OCI-LY3 (cell line): ENCODE measurements at regions not wholly inside any gene's neighbourhood (a gene's known extent, or its start where the extent isn't known, plus 50 kb on each side); places are given as distances from the start of the nearest gene placed in this dataset.

Source experiments
- H2AFZ ChIP-seq: fragments of 200-600, 300-600 bp; shearing (Covaris generic); 2 replicates; pipeline ENCODE4 v1.6.0; 2014; ENCODE audit warnings: antibody characterized with exemption, low read depth, low read length
- H3K27ac ChIP-seq: fragments of 200-600, 300-600 bp; sonication (generic); 2 replicates; pipeline ENCODE4 v1.5.1; 2014; ENCODE audit warnings: mild to moderate bottlenecking, low read length, moderate library complexity, mixed read lengths
- H3K27me3 ChIP-seq: fragments of 200-600, 300-600 bp; sonication (generic); 2 replicates; pipeline ENCODE4 v1.6.1; 2014; ENCODE audit warnings: low read depth, low read length, mixed read lengths
- H3K36me3 ChIP-seq: fragments of 200-600, 300-600 bp; sonication (generic); replicated peaks from 2 replicates; pipeline ENCODE3; 2014; ENCODE audit warnings: low read depth, low read length, mixed read lengths
- H3K4me1 ChIP-seq: fragments of 300-600, 200-600 bp; sonication (generic); 2 replicates; pipeline ENCODE4 v1.6.1; 2014; ENCODE audit warnings: low read length, mixed read lengths
- H3K4me2 ChIP-seq: fragments of 200-600, 300-600 bp; sonication (generic); 2 replicates; pipeline ENCODE4 v1.6.1; 2014; ENCODE audit warnings: low read length, mixed read lengths
- H3K4me3 ChIP-seq: fragments of 300-600, 200-600 bp; sonication (generic); 2 replicates; pipeline ENCODE4 v1.5.1; 2014; ENCODE audit warnings: antibody characterized with exemption, mild to moderate bottlenecking, low read length, moderate library complexity
- H3K79me2 ChIP-seq: fragments of 300-600, 200-600 bp; shearing (Covaris generic); 2 replicates; pipeline ENCODE4 v1.6.1; 2014; ENCODE audit warnings: mild to moderate bottlenecking, low read length, mixed read lengths
- H3K9ac ChIP-seq: fragments of 300-600, 200-600 bp; shearing (Covaris generic); 2 replicates; pipeline ENCODE4 v1.6.0; 2014; ENCODE audit warnings: mild to moderate bottlenecking, low read length, moderate library complexity
- H3K9me3 ChIP-seq: fragments of 200-600, 300-600 bp; shearing (Covaris generic); 2 replicates; pipeline ENCODE4 v1.6.1; 2014; ENCODE audit warnings: low read length, mixed read lengths; ENCODE audit not compliant: insufficient read depth
- H4K20me1 ChIP-seq: fragments of 200-600, 300-600 bp; sonication (generic); 2 replicates; pipeline ENCODE4 v1.6.1; 2016; ENCODE audit warnings: low read length, mixed read lengths; ENCODE audit not compliant: insufficient read depth
- EZH2phosphoT487 ChIP-seq: fragments of 200-600 bp; shearing (Covaris generic); IDR thresholded peaks from 2 replicates; pipeline ENCODE4 v1.6.1; 2018; ENCODE audit warnings: antibody characterized with exemption, mixed run types, low read depth
- TF ChIP-seq, protein P1 (sequence below): fragments of 200-600, 300-600 bp; sonication (generic); IDR thresholded peaks from 2 replicates; pipeline ENCODE4 v1.5.1; 2014; ENCODE audit warnings: antibody characterized with exemption, low read length, low read depth

- Histone ChIP-seq H3K9me3 (no peaks in the 10 kb centered on the region), H3K4me2 (no peak overlapping the region), H3K9ac (no peak overlapping the region), H2AFZ (no peak overlapping the region), H3K4me1 (peaks cover 11% of the 10 kb centered on the region; the same call in 1 of the 2 replicates), H3K27me3 (no peaks in the 10 kb centered on the region), H3K36me3 (no peaks in the 10 kb centered on the region), H3K4me3 (no peak overlapping the region), H3K79me2 (no peaks in the 10 kb centered on the region), H4K20me1 (no peaks in the 10 kb centered on the region), H3K27ac (no peak overlapping the region)
- TF ChIP-seq, protein P1, sequence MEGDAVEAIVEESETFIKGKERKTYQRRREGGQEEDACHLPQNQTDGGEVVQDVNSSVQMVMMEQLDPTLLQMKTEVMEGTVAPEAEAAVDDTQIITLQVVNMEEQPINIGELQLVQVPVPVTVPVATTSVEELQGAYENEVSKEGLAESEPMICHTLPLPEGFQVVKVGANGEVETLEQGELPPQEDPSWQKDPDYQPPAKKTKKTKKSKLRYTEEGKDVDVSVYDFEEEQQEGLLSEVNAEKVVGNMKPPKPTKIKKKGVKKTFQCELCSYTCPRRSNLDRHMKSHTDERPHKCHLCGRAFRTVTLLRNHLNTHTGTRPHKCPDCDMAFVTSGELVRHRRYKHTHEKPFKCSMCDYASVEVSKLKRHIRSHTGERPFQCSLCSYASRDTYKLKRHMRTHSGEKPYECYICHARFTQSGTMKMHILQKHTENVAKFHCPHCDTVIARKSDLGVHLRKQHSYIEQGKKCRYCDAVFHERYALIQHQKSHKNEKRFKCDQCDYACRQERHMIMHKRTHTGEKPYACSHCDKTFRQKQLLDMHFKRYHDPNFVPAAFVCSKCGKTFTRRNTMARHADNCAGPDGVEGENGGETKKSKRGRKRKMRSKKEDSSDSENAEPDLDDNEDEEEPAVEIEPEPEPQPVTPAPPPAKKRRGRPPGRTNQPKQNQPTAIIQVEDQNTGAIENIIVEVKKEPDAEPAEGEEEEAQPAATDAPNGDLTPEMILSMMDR = no peak
- no peak for TF ChIP-seq EZH2phosphoT487
These were observed 292.4 kb upstream of the SP4 start for GRCh38 chr7:21135437-21135836.

- Histone ChIP-seq H3K9me3 (no peaks in the 10 kb centered on the region), H3K79me2 (no peaks in the 10 kb centered on the region), H3K27me3 (no peaks in the 10 kb centered on the region), H3K36me3 (no peaks in the 10 kb centered on the region), H2AFZ (no peak overlapping the region), H4K20me1 (no peaks in the 10 kb centered on the region), H3K9ac (no peak overlapping the region), H3K4me3 (no peak overlapping the region), H3K27ac (no peak overlapping the region), H3K4me1 (no peaks in the 10 kb centered on the region), H3K4me2 (no peak overlapping the region)
- TF ChIP-seq EZH2phosphoT487 = no peak
- TF ChIP-seq, protein P1 = no peak
These were observed 290.2 kb upstream of the SP4 start for GRCh38 chr7:21137640-21138039.

- H3K4me2 ChIP-seq = no peak overlapping the region
- no peak overlapping the region for H3K9ac ChIP-seq
- H3K4me1 ChIP-seq = no peaks in the 10 kb centered on the region
- no peak overlapping the region for H3K4me3 ChIP-seq
- H4K20me1 ChIP-seq = no peaks in the 10 kb centered on the region
- H2AFZ ChIP-seq = no peak overlapping the region
- H3K79me2 ChIP-seq = no peaks in the 10 kb centered on the region
- H3K27ac ChIP-seq = no peak overlapping the region
- no peaks in the 10 kb centered on the region for H3K9me3 ChIP-seq
- H3K27me3 ChIP-seq = no peaks in the 10 kb centered on the region
- H3K36me3 ChIP-seq = no peaks in the 10 kb centered on the region
- TF ChIP-seq EZH2phosphoT487 = no peak
- TF ChIP-seq, protein P1 = no peak
These were observed 287.3 kb upstream of the SP4 start for GRCh38 chr7:21140622-21141021.

GRCh38 chr7:21141476-21141875, 286.4 kb upstream of the SP4 start:
- Histone ChIP-seq H3K4me1 (no peaks in the 10 kb centered on the region), H3K27me3 (no peaks in the 10 kb centered on the region)

More at GRCh38 chr7:21141476-21141875, 286.4 kb upstream of the SP4 start:
- Histone ChIP-seq H3K27ac (no peak overlapping the region), H4K20me1 (no peaks in the 10 kb centered on the region), H3K4me3 (no peak overlapping the region), H3K4me2 (no peak overlapping the region), H2AFZ (no peak overlapping the region), H3K9ac (no peak overlapping the region), H3K36me3 (no peaks in the 10 kb centered on the region), H3K79me2 (no peaks in the 10 kb centered on the region), H3K9me3 (no peaks in the 10 kb centered on the region)
- TF ChIP-seq EZH2phosphoT487 = no peak
- TF ChIP-seq, protein P1 = no peak
